K562 (cell line): ENCODE measurements at regions not wholly inside any gene's neighbourhood (a gene's known extent, or its start where the extent isn't known, plus 50 kb on each side); places are given as distances from the start of the nearest gene placed in this dataset.

ENCODE experiments used
- CHD1 ChIP-seq: fragments of 200-600 bp; sonication (generic); IDR thresholded peaks from one replicate; pipeline ENCODE4 v1.6.1; 2012; ENCODE audit warnings: mild to moderate bottlenecking, moderate library complexity, low read length, inconsistent platforms
- CHD4 ChIP-seq: fragments of 200-600 bp; sonication (generic); IDR thresholded peaks from 3 replicates; pipeline ENCODE4 v1.6.1; 2012; ENCODE audit warnings: low read depth, mild to moderate bottlenecking, mixed read lengths, low read length, inconsistent platforms; ENCODE audit not compliant: insufficient read depth, insufficient replicate concordance, poor library complexity, severe bottlenecking
- EP300 ChIP-seq: IDR thresholded peaks from 2 replicates; pipeline ENCODE4 v1.6.1; 2012; ENCODE audit warnings: low read length, improper control_type of control experiment
- MEF2A ChIP-seq: IDR thresholded peaks from 2 replicates; pipeline ENCODE4 v1.6.1; 2011; ENCODE audit warnings: low read depth, mild to moderate bottlenecking, low read length, moderate library complexity; ENCODE audit not compliant: control insufficient read depth
- MYNN ChIP-seq, 2 experiments: sonication (generic); formaldehyde crosslinking in 1 of 2; IDR thresholded peaks; 2 replicates each; pipeline versions ENCODE4 v1.5.0 to v1.6.1; 2016 to 2020; ENCODE audit warnings: antibody characterized with exemption in 1 of 2, missing genetic modification reagents in 1 of 2
- POLR2A ChIP-seq: fragments of 450-650 bp; conservative IDR thresholded peaks from 2 replicates; pipeline ENCODE4 v1.6.1; 2016
- POLR2AphosphoS2 ChIP-seq: IDR thresholded peaks from 2 replicates; pipeline ENCODE4 v1.6.1; 2012; ENCODE audit warnings: low read length, improper control_type of control experiment
- ZNF707 ChIP-seq: fragments of 250-450 bp; sonication (Bioruptor Pico); conservative IDR thresholded peaks from 2 replicates; pipeline ENCODE4 v1.8.0; 2022; ENCODE audit warnings: inconsistent platforms, mild to moderate bottlenecking, moderate library complexity

DNA sequence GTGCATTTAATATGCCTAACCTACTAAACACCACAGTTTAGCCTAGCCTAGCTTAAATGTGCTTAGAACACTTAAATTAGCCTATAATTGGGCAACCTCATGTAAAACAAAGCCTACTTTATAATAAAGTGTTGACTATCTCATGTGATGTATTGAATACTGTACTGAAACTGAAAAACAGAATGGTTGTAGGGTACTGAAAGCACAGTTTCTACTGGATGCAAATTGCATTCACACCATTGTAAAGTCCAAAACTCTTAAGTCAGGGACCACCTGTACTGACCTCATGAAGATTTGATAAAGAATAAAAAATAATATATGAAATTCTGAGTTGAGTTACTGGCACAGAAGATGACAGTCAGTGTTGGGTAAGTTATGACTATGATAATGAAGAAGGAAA, 625.4 kb upstream of the SOX9 start:
- TF ChIP-seq POLR2AphosphoS2, result no peak
- TF ChIP-seq ZNF707 (CRISPR knock-in tag), result no peak
- TF ChIP-seq EP300, result no peak
- no peak for TF ChIP-seq CHD1
- TF ChIP-seq MEF2A, result no peak
- no peak for TF ChIP-seq MYNN (IDR thresholded peaks at IDR 0.05)
- no peak for TF ChIP-seq MYNN (CRISPR knock-in tag; IDR thresholded peaks at IDR 0.05)
- TF ChIP-seq POLR2A, result no peak
- no peak for TF ChIP-seq CHD4
